Thymus (tissue), 11 donors: ENCODE measurements at regions not wholly inside any gene's neighbourhood (a gene's known extent, or its start where the extent isn't known, plus 50 kb on each side); places are given as distances from the start of the nearest gene placed in this dataset.

ENCODE experiments used
- DNase-seq, 9 donors: peaks; one replicate each; pipeline ENCODE4 v3.0.0-alpha.2; 2013; ENCODE audit warnings: low spot score in 9 of 9, low read depth in 6 of 9, missing footprints in 1 of 9
- H3K27ac ChIP-seq, 2 donors: one replicate each; pipeline ENCODE4 v1.5.1; 2013; ENCODE audit warnings: control low read depth in 1 of 2, low read depth in 1 of 2, low read length in 1 of 2, mild to moderate bottlenecking in 1 of 2, moderate library complexity in 1 of 2
- H3K27me3 ChIP-seq, 2 donors: one replicate each; pipeline ENCODE4 v1.5.1; 2013; ENCODE audit warnings: low read length in 1 of 2; ENCODE audit not compliant: control insufficient read depth in 2 of 2, insufficient read depth in 1 of 2
- H3K36me3 ChIP-seq, 2 donors: one replicate each; pipeline ENCODE4 v1.5.1; 2013; ENCODE audit warnings: low read length in 1 of 2, mild to moderate bottlenecking in 1 of 2, moderate library complexity in 1 of 2; ENCODE audit not compliant: control insufficient read depth in 2 of 2, insufficient read depth in 2 of 2
- H3K4me1 ChIP-seq, 2 donors: one replicate each; pipeline ENCODE4 v1.5.1; 2013; ENCODE audit warnings: low read length in 2 of 2; ENCODE audit not compliant: control insufficient read depth in 2 of 2, insufficient read depth in 2 of 2
- H3K4me3 ChIP-seq, 2 donors: one replicate each; pipeline ENCODE4 v1.5.1; 2013; ENCODE audit warnings: low read length in 2 of 2, control low read depth in 1 of 2, mild to moderate bottlenecking in 1 of 2
- H3K9me3 ChIP-seq, 2 donors: one replicate each; pipeline ENCODE4 v1.5.1; 2013; ENCODE audit warnings: low read length in 1 of 2, mild to moderate bottlenecking in 1 of 2; ENCODE audit not compliant: control insufficient read depth in 2 of 2, insufficient read depth in 1 of 2
- WGBS: extraction: QIAGEN DNeasy Blood & Tissue Kit; methylation state at CpG from one replicate; pipeline ENCODE4 v1.1.7; 2013; 5-methylcytosine and 5-hydroxymethylcytosine counted together
- donor health status: healthy.

DNA sequence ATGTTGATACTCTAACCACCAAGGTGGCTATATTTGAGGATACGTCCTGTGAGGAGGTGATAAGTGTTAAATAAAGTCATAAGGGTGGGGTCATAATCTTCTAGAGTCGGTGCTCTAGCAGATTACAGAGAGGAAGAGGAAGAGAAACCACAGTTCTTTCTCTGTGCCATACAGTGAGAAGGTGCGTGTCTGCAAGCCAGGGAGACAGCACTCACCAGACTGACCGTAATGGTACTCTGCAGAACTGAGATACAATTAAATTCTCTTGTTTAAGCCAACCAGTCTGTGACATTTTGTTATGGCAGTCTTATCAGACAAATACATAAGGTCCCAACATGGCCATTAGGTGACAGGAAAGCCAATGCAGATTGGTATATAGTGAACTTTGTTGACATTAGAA is 480.9 kb upstream of the IGFBP7 start:
- no peaks in the 10 kb centered on the region for H3K36me3 ChIP-seq

GRCh38 chr4:57588557-57588956 is 478.4 kb upstream of the IGFBP7 start:
- H3K4me3 ChIP-seq = no peak overlapping the region
- no peaks in the 10 kb centered on the region for H3K27me3 ChIP-seq
- no peaks in the 10 kb centered on the region for H3K4me1 ChIP-seq
- no peaks in the 10 kb centered on the region for H3K36me3 ChIP-seq
- no peak for DNase-seq
- H3K9me3 ChIP-seq = no peaks in the 10 kb centered on the region
- no peak overlapping the region for H3K27ac ChIP-seq

More for the DNA sequence above, 480.9 kb upstream of the IGFBP7 start:
- no peak for DNase-seq
- H3K27me3 ChIP-seq = no peaks in the 10 kb centered on the region
- no peak overlapping the region for H3K27ac ChIP-seq
- no peak overlapping the region for H3K4me3 ChIP-seq
- no peaks in the 10 kb centered on the region for H3K4me1 ChIP-seq
- 77% methylated on average over 4 of the region's 4 CpGs for WGBS
- H3K9me3 ChIP-seq = no peaks in the 10 kb centered on the region

DNA sequence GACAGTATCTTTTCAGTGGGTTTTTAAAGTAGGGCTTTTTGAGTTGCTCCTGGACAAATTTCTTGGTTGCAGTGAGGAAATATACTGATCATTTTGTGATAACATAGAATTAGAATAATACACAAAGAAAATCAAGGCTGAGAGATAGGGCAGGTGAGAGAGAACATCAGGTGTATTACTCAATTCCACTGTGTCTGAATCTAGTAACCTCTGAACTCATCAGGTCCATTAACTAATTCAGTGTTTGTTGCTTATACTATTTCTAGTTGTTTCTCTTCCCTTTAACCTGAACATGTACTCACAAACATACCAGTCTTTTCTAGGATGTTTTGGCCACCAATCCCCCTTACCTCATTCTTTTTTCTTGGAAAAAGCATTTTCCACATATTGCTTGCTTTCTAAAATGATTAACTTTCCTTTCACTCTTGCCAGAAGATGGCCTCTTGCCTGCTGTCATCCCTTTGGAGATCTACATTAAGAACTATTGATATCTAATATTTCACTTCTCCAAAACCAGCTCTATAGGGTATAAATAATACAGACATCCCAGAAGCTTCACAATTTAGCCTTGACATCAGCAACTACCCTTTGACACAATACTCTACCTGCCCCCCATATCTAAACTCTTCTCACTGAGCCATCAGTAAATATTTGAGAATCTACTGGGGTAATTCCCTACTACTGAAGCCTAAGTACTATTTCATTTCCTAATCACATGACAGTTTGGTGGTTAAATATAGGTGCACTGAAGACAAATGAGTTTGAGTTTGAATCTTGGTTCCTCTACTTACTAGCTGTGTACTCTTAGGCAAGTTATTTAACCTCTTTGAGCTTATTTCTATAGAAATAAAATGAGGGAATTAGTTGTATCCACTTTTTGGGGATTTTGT is 470.8 kb upstream of the IGFBP7 start:
- no peaks in the 10 kb centered on the region for H3K27me3 ChIP-seq
- H3K9me3 ChIP-seq = no peaks in the 10 kb centered on the region
- no peak overlapping the region for H3K4me3 ChIP-seq
- no peak for DNase-seq
- H3K27ac ChIP-seq = no peak overlapping the region
- no peaks in the 10 kb centered on the region for H3K36me3 ChIP-seq
- H3K4me1 ChIP-seq = no peaks in the 10 kb centered on the region

DNA sequence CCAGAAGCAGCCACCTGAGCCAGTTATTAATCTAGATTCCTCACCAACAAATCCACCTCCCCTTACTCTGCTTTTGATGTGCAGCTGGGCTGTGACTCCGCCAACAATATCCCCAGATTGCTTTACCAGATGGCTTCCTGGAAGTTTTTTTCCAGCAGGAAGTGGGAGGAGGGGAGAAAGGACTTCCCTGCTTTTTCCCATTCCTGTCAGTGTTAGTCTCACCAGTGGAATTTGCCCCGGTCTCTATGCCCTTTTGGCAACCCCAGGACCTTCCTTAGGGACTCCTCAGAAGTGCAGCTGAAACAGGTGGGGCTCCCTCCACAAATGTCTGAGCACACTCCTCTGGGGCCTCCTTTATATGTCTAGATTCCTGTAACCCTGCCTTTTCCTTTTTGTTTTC is 465.2 kb upstream of the IGFBP7 start:
- 82% methylated on average over 2 of the region's 2 CpGs for WGBS
- Histone ChIP-seq H3K4me3 (no peak overlapping the region), H3K27ac (no peak overlapping the region), H3K4me1 (no peaks in the 10 kb centered on the region), H3K36me3 (no peaks in the 10 kb centered on the region), H3K27me3 (no peaks in the 10 kb centered on the region), H3K9me3 (no peaks in the 10 kb centered on the region)
- DNase-seq = no peak

DNA sequence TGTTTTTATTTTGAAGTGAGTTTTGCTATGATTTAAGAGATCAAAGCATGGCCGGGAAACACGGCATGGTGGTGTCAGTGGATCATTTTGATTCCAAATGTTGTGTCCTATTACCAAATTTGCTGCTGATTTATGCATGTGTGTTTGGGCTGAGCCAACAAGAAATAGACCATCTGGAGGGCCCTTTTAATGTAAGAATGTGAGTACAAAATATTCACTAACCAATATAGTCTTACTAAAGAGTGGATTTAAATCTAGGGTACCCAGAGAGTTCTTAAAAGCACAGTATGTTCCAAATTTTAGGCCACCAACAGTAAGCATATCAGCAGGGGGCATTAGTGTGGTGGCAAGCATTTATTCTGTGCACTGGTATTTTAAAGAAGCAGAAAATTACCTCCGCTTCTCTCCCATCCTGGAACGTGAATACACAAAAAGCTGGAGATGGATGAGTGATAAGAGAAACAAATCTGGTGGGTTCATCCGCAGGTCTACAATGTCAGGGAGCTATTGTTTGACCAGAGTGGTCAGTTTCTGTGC is 444.4 kb upstream of the IGFBP7 start:
- Histone ChIP-seq H3K27me3 (no peaks in the 10 kb centered on the region), H3K27ac (no peak overlapping the region), H3K9me3 (no peaks in the 10 kb centered on the region), H3K4me3 (no peak overlapping the region), H3K4me1 (no peaks in the 10 kb centered on the region), H3K36me3 (no peaks in the 10 kb centered on the region)
- DNase-seq = no peak
- 84% methylated on average over 5 of the region's 5 CpGs for WGBS

- no peak overlapping the region for H3K27ac ChIP-seq
- H3K4me1 ChIP-seq = no peaks in the 10 kb centered on the region
- H3K9me3 ChIP-seq = no peaks in the 10 kb centered on the region
- no peak for DNase-seq
- no peaks in the 10 kb centered on the region for H3K36me3 ChIP-seq
- no peaks in the 10 kb centered on the region for H3K27me3 ChIP-seq
- WGBS = 90% methylated on average over 3 of the region's 3 CpGs
- no peak overlapping the region for H3K4me3 ChIP-seq
Measured at GRCh38 chr4:57553728-57554127, 443.5 kb upstream of the IGFBP7 start.

DNA sequence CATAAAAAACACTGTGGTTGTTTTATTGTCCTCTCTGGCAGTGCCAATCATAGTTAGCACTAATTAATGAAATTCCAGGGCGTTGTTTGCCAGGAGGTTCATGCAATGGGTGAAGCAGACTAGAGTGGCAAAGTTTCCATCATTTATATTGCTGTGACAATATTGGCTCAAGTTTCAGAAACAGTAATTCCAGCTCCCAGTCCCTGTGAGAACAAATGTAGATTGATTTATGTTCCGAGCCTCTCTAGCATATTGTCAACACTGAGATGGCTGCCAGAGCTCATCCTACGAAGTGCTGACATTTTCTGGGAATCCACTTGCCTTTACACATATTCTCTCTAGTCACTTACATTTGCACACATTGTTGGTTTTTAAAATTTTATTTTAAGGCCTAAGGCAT is 440.0 kb upstream of the IGFBP7 start:
- Histone ChIP-seq H3K27ac (no peak overlapping the region), H3K36me3 (no peaks in the 10 kb centered on the region), H3K4me3 (no peak overlapping the region), H3K4me1 (no peaks in the 10 kb centered on the region), H3K27me3 (no peaks in the 10 kb centered on the region), H3K9me3 (no peaks in the 10 kb centered on the region)
- 59% methylated on average over 3 of the region's 3 CpGs for WGBS
- no peak for DNase-seq

DNA sequence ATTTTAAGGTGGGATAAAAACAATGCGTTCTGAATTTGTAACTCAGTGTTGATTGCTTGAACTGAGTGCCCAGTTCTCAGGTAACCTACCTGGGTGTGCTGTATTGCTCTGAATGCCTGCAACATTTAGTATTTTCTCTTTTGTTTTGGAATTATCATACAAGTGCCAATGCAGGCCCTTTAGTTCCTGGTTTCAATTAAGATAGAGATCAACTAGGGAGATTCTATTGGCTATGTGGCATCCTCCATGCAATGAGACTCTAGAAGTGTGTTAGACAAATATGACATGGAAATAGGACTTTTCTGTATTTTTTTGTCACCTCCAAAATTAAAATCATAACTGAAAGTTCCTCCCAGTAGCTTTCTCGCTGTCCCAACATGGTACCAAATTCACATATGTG is 438.7 kb upstream of the IGFBP7 start:
- Histone ChIP-seq H3K4me3 (no peak overlapping the region), H3K4me1 (no peaks in the 10 kb centered on the region), H3K27ac (no peak overlapping the region), H3K36me3 (no peaks in the 10 kb centered on the region), H3K27me3 (no peaks in the 10 kb centered on the region), H3K9me3 (no peaks in the 10 kb centered on the region)
- DNase-seq = no peak
- WGBS = 98% methylated on average over 2 of the region's 2 CpGs

- H3K27me3 ChIP-seq = no peaks in the 10 kb centered on the region
- H3K4me1 ChIP-seq = no peaks in the 10 kb centered on the region
- DNase-seq = no peak
- no peaks in the 10 kb centered on the region for H3K36me3 ChIP-seq
- no peaks in the 10 kb centered on the region for H3K9me3 ChIP-seq
- no peak overlapping the region for H3K27ac ChIP-seq
- H3K4me3 ChIP-seq = no peak overlapping the region
- WGBS = 69% methylated on average over 4 of the region's 4 CpGs
Measured at GRCh38 chr4:57544811-57545654, 434.8 kb upstream of the IGFBP7 start.
